ENCODE measurements at regions not wholly inside any gene's neighbourhood (a gene's known extent, or its start where the extent isn't known, plus 50 kb on each side); places are given as distances from the start of the nearest gene placed in this dataset.
A peak's percentile ranks its signal among the peaks of the same experiment; 100 is the strongest.

DNA sequence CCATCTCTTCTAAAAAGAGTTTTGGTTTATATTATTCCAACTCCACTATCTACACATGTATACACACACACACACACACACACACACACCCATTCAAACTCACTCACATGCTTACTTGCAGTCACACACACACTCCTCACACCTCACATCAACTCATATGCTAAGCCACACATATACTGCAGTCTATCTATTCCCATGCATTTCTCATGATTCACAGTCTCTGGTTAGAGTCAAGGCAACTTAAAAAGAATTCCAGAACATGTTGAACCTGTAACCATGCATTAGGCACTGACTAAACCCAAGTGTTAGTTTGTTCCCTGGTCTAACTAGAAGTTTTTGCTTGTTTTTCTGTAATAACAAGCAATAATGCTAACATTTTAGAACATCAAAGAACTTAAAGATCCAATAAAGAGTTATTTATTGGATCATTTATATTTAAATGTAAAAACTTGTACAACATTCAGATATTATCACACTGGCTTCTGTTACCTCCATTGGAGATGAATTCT is 931.1 kb downstream of the PLA2G4A start:
- no peaks in the 10 kb centered on the region for H3K9me3 ChIP-seq (ENCODE audit: low read depth, low read length)
- DNase-seq (ENCODE audit: insufficient read length, low spot score, missing footprints), result no peak
- H3K79me2 ChIP-seq (ENCODE audit: insufficient read depth, low read length), result no peaks in the 10 kb centered on the region
- H4K20me1 ChIP-seq (ENCODE audit: insufficient read depth, low read length), result no peaks in the 10 kb centered on the region
- no peaks in the 10 kb centered on the region for H3K36me3 ChIP-seq (ENCODE audit: insufficient read depth, low read length)
- H2AFZ ChIP-seq (ENCODE audit: low read length), result no peak overlapping the region
- TF ChIP-seq, protein P1, sequence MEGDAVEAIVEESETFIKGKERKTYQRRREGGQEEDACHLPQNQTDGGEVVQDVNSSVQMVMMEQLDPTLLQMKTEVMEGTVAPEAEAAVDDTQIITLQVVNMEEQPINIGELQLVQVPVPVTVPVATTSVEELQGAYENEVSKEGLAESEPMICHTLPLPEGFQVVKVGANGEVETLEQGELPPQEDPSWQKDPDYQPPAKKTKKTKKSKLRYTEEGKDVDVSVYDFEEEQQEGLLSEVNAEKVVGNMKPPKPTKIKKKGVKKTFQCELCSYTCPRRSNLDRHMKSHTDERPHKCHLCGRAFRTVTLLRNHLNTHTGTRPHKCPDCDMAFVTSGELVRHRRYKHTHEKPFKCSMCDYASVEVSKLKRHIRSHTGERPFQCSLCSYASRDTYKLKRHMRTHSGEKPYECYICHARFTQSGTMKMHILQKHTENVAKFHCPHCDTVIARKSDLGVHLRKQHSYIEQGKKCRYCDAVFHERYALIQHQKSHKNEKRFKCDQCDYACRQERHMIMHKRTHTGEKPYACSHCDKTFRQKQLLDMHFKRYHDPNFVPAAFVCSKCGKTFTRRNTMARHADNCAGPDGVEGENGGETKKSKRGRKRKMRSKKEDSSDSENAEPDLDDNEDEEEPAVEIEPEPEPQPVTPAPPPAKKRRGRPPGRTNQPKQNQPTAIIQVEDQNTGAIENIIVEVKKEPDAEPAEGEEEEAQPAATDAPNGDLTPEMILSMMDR (IDR thresholded peaks at IDR 0.05; ENCODE audit: extremely low read depth, low read depth, low read length), result no peak
- no peak overlapping the region for H3K4me2 ChIP-seq (ENCODE audit: insufficient read depth, low read length)
- H3K4me3 ChIP-seq (ENCODE audit: insufficient read depth, low read length), result no peak overlapping the region
- H3K4me1 ChIP-seq (ENCODE audit: insufficient read depth, low read length), result no peaks in the 10 kb centered on the region
- H3K27ac ChIP-seq (ENCODE audit: low read depth, low read length), result no peak overlapping the region
- H3K27me3 ChIP-seq (ENCODE audit: insufficient read depth, low read length), result no peaks in the 10 kb centered on the region

DNA sequence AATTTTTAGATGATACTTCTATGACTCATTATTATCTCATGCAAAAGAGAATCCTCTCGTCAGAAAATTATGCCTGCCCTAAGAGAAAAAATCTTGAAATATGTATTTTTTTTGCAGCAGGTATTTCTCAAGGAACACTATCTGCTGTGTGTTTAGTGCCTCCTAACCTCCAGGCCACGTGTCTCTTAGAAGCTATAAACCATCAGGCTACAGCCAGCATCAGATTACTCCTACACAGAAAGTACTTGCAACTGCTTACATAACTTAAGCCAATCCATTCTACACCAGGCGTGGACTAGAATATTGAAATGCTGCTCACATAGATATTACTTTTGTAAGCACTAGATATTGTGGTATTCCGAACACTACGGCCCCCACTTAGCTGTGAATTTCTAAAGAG is 933.4 kb downstream of the PLA2G4A start:
- DNase-seq (ENCODE audit: insufficient read length, low spot score, missing footprints), result no peak
- Histone ChIP-seq H3K9me3 (ENCODE audit: low read depth, low read length) (no peaks in the 10 kb centered on the region), H3K79me2 (ENCODE audit: insufficient read depth, low read length) (no peaks in the 10 kb centered on the region), H3K4me3 (ENCODE audit: insufficient read depth, low read length) (no peak overlapping the region), H3K4me1 (ENCODE audit: insufficient read depth, low read length) (no peaks in the 10 kb centered on the region), H3K4me2 (ENCODE audit: insufficient read depth, low read length) (no peak overlapping the region), H3K36me3 (ENCODE audit: insufficient read depth, low read length) (no peaks in the 10 kb centered on the region), H3K27ac (ENCODE audit: low read depth, low read length) (no peak overlapping the region), H3K27me3 (ENCODE audit: insufficient read depth, low read length) (no peaks in the 10 kb centered on the region), H2AFZ (ENCODE audit: low read length) (no peak overlapping the region), H4K20me1 (ENCODE audit: insufficient read depth, low read length) (no peaks in the 10 kb centered on the region)
- TF ChIP-seq, protein P1 (IDR thresholded peaks at IDR 0.05; ENCODE audit: extremely low read depth, low read depth, low read length), result no peak

DNA sequence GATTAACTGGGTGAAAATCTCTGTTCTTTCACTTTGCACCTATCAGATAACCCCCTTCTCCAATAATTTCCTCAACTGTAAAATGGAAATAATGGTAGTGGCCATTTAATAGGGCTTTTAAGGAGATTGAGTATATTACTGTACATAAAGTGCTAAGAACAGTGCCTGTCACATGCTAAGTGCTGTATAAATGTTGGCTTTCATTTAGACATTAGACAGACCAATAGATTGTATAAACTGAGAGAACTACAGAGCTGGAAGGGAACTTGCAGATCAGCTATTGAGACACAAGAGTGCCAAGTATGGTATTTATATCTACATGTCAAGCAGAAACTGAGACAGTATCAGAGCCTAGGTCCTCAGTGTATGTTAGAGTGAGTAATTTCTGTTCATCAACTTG is 934.7 kb downstream of the PLA2G4A start:
- no peaks in the 10 kb centered on the region for H4K20me1 ChIP-seq (ENCODE audit: insufficient read depth, low read length)
- H3K4me1 ChIP-seq (ENCODE audit: insufficient read depth, low read length), result no peaks in the 10 kb centered on the region
- no peak overlapping the region for H3K4me3 ChIP-seq (ENCODE audit: insufficient read depth, low read length)
- H2AFZ ChIP-seq (ENCODE audit: low read length), result no peak overlapping the region
- TF ChIP-seq, protein P1 (IDR thresholded peaks at IDR 0.05; ENCODE audit: extremely low read depth, low read depth, low read length), result no peak
- no peak overlapping the region for H3K4me2 ChIP-seq (ENCODE audit: insufficient read depth, low read length)
- H3K27ac ChIP-seq (ENCODE audit: low read depth, low read length), result no peak overlapping the region
- no peak for DNase-seq (ENCODE audit: insufficient read length, low spot score, missing footprints)
- no peaks in the 10 kb centered on the region for H3K36me3 ChIP-seq (ENCODE audit: insufficient read depth, low read length)
- H3K9me3 ChIP-seq (ENCODE audit: low read depth, low read length), result no peaks in the 10 kb centered on the region
- H3K79me2 ChIP-seq (ENCODE audit: insufficient read depth, low read length), result no peaks in the 10 kb centered on the region
- H3K27me3 ChIP-seq (ENCODE audit: insufficient read depth, low read length), result no peaks in the 10 kb centered on the region

DNA sequence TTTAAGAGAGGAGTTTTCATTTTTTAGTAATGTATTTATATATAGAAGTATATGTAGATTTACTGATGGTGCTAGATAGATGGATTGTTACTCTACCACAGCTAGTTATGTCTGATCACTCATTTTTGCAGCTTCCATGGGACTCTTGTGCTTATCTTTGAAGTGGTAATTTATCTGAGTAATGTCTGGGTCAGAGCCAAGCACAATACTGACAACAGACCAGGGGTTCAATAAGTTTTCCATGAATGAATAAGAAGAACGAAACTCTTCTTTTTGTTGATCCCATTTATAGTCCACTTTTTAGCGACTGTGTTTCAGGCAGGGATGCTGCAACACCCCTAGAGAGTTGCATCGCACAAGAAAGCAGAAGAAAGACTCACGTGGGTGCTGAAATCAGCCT is 935.2 kb downstream of the PLA2G4A start:
- DNase-seq (ENCODE audit: insufficient read length, low spot score, missing footprints), result peak; percentile 30
- no peak overlapping the region for H3K27ac ChIP-seq (ENCODE audit: low read depth, low read length)
- no peak overlapping the region for H3K4me3 ChIP-seq (ENCODE audit: insufficient read depth, low read length)
- H2AFZ ChIP-seq (ENCODE audit: low read length), result no peak overlapping the region
- TF ChIP-seq, protein P1 (IDR thresholded peaks at IDR 0.05; ENCODE audit: extremely low read depth, low read depth, low read length), result no peak
- H3K27me3 ChIP-seq (ENCODE audit: insufficient read depth, low read length), result no peaks in the 10 kb centered on the region
- no peaks in the 10 kb centered on the region for H3K79me2 ChIP-seq (ENCODE audit: insufficient read depth, low read length)
- H3K9me3 ChIP-seq (ENCODE audit: low read depth, low read length), result no peaks in the 10 kb centered on the region
- H3K4me2 ChIP-seq (ENCODE audit: insufficient read depth, low read length), result no peak overlapping the region
- H4K20me1 ChIP-seq (ENCODE audit: insufficient read depth, low read length), result no peaks in the 10 kb centered on the region
- H3K36me3 ChIP-seq (ENCODE audit: insufficient read depth, low read length), result no peaks in the 10 kb centered on the region
- no peaks in the 10 kb centered on the region for H3K4me1 ChIP-seq (ENCODE audit: insufficient read depth, low read length)
